GM19238 (cell line): ENCODE measurements at regions not wholly inside any gene's neighbourhood (a gene's known extent, or its start where the extent isn't known, plus 50 kb on each side); places are given as distances from the start of the nearest gene placed in this dataset.

Experiments used
- DNase-seq: peaks from one replicate; pipeline ENCODE4 v3.0.0; 2011; ENCODE audit warnings: low spot score; ENCODE audit not compliant: insufficient read length

DNA sequence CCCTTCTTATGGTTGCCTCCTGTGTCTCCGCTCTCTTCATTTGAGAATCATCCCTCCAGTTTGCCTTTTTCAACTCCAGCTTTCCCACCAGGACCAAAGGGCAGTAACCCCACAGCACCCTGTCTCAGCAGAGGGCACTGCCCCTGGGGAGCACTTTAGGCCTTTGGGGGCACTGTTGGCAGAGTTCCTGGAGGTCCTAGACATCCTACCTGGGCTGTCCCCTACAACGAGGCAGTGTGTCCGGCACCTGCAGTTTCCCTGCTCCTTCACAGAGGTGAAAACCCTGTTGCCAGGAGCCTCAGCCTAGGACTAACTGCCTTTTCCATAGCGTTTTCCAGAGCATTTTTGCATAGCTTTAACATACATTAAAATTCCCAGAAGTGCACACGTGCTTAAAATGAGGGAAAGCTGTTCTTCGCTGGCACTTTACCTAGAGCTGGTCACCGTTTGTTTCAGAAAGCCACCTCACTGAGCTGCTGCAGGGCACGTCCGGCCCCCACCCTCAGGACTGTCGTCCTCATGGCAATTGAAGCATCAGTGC is 234.9 kb downstream of the TEX29 start:
- no peak for DNase-seq

DNA sequence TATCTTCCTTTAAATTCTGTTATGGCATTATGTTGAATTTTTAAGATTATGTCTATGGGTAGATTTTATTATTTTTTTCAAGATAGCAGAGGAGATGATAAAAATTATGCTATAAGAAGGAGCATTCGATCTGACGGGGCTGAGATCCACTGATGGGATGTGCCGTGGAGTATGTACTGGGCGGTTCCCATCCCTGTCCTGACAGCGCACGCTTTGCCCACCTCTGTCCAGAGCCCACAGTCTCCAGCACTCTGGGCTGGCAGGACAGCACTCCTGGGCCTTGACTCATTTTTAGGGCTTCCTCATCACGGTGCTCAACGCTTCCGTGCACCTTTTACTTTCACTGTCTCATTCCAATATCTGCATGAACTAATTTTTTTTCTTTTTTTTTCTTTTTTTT is 235.5 kb downstream of the TEX29 start:
- DNase-seq, result no peak

DNA sequence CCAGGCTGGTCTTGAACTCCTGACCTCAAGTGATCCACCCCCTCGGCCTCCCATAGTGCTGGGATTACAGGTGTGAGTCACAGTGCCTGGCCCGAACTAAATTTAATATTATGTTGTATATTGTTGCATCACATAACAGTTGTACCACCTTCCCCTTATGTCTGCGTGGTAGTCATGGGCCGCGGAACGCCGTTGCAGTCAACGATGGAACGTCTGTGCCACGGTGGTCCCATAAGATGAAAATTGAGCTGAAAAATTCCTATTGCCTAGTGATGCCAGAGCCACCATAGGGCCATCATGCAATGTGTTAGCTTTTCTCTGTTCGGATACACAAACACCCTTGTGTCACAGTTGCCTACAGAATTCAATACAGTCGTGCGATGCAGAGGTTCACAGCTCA is 236.1 kb downstream of the TEX29 start:
- no peak for DNase-seq

GRCh38 chr13:111557921-111558699 is 237.7 kb downstream of the TEX29 start:
- no peak for DNase-seq

DNA sequence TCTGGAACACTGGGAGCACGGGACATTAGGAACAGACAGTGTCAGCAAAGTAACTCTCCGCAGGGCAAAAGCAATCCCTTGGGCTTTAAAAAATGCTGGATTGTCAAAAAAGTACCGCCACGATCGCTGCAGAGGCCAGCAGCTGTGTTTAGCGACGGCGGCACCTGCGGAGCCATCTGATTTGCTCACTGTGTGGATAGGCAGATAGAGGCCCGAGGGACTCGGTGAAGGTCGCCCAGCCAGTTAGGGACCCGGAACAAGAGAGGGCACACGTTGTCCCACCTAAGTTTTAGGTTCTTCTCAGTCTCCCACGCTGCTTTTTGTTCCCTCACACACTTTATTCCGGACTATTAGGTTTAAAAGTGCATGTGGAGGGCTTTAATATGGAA is 238.3 kb downstream of the TEX29 start:
- DNase-seq, result no peak

- no peak for DNase-seq
Measured at GRCh38 chr13:111559612-111560403, 239.4 kb downstream of the TEX29 start.

- no peak for DNase-seq
Measured at GRCh38 chr13:111561091-111561781, 240.8 kb downstream of the TEX29 start.

DNA sequence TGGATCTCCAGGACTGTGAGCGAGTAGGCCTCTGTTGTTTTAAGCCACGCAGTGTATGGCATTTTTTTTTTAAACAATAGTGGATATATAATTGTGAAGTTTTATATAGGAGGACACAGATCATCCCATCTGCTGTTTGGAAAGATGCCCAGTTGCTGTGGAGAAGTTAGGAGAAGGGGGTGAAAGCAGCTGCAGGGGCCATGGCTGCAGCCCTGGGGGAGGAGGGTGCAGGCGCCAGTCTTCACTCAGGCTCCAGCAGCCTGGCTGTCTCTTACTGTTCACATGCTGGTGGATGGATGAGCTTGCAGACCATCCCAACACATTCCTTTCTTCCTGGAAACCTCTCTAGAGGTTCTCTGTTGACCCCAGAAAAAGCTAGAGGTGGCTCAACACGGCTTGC is 242.3 kb downstream of the TEX29 start:
- DNase-seq, result no peak

DNA sequence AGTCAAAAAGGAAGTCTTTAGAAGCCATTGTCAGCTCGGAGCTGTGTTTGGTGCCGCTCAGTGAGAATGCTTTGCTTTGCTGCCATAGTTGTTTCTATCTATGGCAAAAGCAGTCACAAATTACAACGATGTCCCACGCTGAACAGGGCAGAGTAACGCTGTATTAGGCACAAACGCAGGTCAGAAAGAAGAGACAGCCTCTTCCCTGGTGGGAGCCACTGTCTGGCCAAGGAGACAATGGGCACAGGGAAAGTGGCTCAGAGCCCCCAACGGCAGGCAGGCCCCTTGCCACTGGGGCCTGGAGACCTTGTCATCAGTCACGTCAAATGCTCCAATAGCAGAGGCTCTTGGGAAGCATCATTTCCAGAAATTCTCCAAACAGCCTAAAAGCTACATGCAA is 244.2 kb downstream of the TEX29 start:
- DNase-seq, result no peak

DNA sequence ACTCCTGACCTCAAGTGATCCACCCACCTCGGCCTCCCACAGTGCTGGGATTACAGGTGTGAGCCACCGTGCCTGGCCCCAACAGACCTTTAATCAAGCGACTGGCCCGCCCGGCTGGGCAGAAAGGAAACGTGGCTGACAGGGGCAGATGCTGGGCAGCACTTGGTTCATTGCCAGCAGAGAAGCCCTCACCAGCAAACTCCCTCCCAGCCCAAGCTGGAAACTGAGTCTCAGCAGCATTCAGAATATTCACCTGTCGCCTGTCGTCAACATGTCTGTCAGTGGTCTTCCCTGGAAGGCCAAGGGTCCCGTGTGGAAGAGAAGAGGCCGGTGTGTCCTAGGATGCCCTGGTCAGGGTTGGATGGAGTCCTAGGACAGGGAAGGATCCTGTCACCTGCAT is 245.0 kb downstream of the TEX29 start:
- no peak for DNase-seq

GRCh38 chr13:111566567-111566966 is 246.1 kb downstream of the TEX29 start:
- DNase-seq, result no peak

GRCh38 chr13:111567637-111568036 is 247.2 kb downstream of the TEX29 start:
- no peak for DNase-seq

DNA sequence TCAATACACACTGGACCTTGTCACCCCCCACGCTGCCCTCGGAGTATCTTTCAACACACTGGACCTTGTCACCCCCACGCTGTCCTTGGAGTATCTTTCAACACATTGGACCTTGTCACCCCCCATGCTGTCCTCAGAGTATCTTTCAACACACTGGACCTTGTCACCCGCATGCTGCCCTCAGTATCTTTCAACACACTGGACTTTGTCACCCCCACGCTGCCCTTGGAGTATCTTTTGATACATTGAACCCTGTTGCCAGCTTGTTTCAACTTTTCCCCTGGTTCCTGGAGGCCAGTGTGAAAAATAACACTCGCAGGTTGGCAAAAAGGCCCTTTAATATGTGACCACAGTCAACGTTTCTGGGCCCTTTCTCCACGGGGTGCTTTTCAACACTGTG is 247.8 kb downstream of the TEX29 start:
- DNase-seq, result no peak

DNA sequence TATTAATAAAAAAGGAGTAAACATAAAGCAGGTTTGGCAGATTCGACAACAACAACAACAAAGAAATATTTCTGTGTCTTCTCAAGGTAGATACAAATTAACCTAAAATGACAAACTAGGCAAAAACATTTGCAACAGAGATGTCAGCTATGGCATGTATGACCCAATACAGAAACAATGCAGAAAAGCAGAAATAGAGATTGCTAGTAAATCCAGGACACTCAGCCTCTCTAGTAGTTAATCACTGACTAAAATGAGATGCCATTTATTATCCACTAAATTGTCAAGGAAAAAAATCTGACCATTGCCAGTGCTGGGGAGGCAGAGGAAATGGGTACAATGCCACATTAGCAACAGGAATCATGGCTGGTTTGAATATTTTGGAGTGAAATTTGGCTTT is 250.5 kb downstream of the TEX29 start:
- DNase-seq, result no peak

GRCh38 chr13:111572956-111573761 is 252.7 kb downstream of the TEX29 start:
- no peak for DNase-seq

- no peak for DNase-seq
Measured at GRCh38 chr13:111573801-111574200, 253.4 kb downstream of the TEX29 start.

- DNase-seq, result no peak
Measured at GRCh38 chr13:111575276-111575675, 254.8 kb downstream of the TEX29 start.

DNA sequence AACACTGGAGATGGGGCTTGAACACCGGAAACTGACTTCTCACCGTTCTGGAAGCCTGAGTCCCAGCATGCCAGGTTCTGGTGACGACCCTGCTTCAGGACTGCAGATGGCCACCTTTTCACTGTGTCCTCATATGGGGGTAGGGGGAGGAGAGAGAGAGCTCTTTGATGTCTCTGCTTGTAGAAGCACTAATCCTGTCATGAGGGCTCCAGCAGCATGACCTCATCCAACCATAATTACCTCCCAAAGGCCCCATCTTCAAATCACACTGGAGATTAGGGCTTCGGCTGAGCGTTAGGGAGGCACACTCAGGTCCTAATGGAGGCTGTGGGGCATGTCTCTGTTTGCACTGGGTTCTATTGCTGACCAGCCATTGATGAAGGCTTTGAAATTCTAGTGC is 255.3 kb downstream of the TEX29 start:
- no peak for DNase-seq

DNA sequence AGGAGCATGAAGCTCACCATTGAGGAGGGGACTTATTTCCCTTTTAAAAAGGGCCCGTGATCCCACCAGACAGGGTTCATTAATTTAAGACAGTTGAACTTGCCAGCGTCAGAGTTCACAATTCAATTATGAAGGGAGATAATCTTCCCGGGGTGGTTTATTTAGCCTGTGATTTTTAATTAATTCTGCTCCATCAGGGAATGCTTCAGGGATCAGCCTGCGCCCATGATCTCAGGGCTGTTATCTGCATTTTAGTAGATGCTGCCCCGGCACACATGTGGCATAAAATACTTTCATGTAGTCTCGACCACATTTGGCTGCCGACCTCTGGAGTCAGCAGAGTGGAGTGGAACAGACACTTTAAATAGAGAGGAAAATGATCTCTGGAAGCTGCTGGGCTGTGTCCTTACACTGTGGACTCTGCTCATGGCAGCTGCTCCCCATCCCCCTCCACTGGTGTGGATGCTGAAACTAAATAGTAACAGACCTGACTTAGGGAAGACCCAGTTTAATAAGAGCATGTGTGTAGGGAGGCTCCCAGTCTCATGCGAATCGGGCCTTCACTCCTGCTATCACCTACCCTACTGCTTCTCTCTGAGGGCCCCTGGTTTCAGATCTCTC is 256.9 kb downstream of the TEX29 start:
- no peak for DNase-seq

DNA sequence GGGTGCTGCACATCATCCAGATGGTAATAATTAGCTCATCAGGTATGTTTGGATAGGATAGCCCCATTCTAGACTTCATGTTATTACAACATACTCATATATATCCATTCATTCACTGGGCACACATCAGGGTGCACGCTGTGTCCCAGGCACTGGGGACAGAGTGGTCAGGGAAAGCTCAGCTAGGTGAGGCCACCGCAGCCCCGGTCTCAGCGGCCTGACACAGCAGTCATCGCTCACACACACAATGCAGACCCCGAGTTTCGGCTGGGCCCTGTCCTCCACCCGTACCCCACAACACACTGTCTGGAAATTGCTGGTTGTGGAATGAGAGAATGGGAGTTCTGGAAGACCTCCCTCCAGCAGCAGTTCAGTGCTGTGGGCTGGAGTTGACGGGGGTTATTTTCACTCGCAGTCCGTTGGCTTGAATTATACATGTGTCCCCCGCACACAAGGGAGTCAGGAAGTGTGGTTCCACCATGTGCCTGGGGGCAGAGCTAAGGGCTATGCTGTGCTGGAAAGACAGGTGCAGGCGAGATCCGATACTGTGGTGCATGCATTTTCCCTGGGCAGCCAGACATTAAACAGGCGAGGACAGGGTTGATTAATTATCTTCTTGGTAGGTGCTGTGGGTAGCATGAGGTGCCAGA is 257.6 kb downstream of the TEX29 start:
- DNase-seq, result no peak
